GM18499 (cell line): ENCODE measurements at regions not wholly inside any gene's neighbourhood (a gene's known extent, or its start where the extent isn't known, plus 50 kb on each side); places are given as distances from the start of the nearest gene placed in this dataset.

ENCODE experiments used
- ATAC-seq: cut with Tn5 transposase; IDR thresholded peaks from one replicate; pipeline ENCODE4 v1.9.1; 2021; ENCODE audit warnings: moderate number of reproducible peaks; ENCODE audit not compliant: insufficient read depth, unreplicated experiment

DNA sequence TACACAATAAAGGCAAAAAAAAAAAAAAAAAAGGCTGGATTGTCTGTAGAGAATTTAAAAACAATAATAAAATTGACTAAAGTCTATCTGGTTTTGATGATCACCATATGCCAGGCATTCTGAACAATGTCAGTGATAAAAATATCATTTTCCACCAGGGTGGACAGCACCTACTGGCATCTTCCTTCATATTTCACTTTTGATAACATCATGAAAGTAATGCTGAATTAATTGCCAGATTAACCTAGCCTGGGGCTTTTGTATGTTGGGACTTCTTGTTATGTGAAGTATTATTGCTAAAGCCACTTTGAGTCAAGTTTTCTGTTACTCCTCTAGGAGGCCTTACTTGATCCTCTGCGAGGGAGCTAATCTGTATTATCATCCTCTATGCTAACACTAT, 73.8 kb upstream of the FAM98A start:
- no peak for ATAC-seq

- ATAC-seq, result no peak
These were observed 73.3 kb upstream of the FAM98A start for GRCh38 chr2:33672389-33672788.

- no peak for ATAC-seq
These were observed 72.1 kb upstream of the FAM98A start for GRCh38 chr2:33671198-33671597.

GRCh38 chr2:33670392-33670937, 71.4 kb upstream of the FAM98A start:
- no peak for ATAC-seq

GRCh38 chr2:33666879-33667278, 67.8 kb upstream of the FAM98A start:
- no peak for ATAC-seq

- no peak for ATAC-seq
These were observed 65.9 kb upstream of the FAM98A start for GRCh38 chr2:33665039-33665438.

DNA sequence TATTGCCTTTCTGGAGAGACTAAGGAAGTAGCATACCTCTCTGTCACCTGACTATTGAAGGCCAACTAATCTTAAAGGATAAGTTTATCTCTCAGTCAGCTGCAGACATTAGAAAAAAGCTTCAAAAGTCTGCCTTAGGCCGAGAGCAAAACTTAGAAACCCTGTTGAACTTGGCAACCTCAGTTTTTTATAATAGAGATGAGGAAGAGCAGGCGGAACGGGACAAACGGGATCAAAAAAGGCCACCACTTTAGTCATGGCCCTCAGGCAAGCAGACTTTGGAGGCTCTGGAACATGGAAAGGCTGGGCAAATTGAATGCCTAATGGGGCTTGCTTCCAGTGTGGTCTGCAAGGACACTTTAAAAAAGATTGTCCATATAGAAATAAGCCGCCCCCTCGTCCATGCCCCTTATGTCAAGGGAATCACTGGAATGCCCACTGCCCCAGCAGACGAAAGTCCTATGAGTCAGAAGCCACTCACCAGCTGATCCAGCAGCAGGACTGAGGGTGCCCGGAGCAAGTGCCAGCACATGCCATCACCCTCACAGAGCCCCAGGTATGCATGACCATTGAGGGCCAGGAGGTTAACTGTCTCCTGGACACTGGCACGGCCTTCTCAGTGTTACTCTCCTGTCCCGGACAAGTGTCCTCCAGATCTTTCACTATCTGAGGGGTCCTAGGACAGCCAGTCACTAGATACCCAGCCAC, 61.5 kb upstream of the FAM98A start:
- no peak for ATAC-seq

DNA sequence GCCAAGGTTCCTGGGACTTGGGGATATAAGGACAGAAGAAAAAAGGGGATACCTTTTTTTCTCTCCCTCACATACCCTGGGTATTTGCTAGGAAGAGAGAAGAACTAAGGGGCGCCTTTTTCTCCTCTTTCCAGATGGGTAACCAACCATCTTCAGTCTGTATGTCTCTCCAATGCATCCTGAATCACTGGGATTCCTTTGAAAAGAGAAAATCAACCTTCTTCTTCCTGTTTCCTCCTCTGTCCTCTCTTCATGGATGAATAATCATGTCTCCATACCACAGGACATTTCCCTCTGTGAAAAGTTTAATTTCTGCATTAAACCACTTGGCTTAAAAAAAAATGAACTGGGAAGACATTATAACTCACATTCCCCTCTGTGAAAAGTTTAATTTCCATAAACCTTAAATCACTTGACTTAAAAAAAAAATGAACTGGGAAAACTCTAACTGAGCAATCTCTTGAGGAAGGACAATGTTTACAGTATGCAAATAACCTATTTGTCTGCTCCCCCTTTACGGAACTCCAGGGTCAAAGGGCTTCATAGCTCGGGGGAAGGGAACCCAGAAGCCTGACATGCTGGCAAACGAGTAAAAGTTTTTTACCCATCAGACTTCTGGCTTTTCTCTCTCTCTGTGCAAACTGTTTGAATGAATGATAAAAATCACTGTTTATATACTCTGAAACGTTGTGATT, 56.7 kb upstream of the FAM98A start:
- no peak for ATAC-seq

GRCh38 chr2:33652830-33653229, 53.7 kb upstream of the FAM98A start:
- no peak for ATAC-seq

DNA sequence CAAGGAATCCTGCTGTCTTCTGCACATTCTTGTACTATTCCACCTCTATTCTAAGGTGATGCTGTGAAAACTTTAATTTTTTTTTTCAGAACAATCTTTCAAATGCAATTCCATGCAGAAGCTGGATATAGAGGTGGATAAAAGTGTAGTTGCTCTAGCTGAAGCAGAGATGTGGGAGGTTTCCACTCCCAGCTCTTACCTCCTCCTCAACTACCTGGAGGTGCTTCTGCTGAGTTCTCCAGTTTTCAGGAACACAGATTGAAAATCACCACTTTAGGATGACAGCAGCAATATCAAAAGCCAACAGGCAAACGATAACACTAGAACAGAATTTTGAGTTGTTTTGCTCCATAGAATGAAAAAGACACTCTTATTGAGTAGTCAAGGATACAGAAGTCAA, 51.1 kb upstream of the FAM98A start:
- no peak for ATAC-seq
